CD4-positive, alpha-beta T cell treated with Interleukin-10 for 1 hour (primary cell): ENCODE measurements at regions not wholly inside any gene's neighbourhood (a gene's known extent, or its start where the extent isn't known, plus 50 kb on each side); places are given as distances from the start of the nearest gene placed in this dataset.
"Not testable (repeated sequence)": the region's sequence is repeated elsewhere in the genome, so short reads cannot be mapped to it uniquely, and the experiment has no call there.

Experiments
- DNase-seq: peaks from one replicate; pipeline ENCODE4 v3.0.0-alpha.2; 2020

DNA sequence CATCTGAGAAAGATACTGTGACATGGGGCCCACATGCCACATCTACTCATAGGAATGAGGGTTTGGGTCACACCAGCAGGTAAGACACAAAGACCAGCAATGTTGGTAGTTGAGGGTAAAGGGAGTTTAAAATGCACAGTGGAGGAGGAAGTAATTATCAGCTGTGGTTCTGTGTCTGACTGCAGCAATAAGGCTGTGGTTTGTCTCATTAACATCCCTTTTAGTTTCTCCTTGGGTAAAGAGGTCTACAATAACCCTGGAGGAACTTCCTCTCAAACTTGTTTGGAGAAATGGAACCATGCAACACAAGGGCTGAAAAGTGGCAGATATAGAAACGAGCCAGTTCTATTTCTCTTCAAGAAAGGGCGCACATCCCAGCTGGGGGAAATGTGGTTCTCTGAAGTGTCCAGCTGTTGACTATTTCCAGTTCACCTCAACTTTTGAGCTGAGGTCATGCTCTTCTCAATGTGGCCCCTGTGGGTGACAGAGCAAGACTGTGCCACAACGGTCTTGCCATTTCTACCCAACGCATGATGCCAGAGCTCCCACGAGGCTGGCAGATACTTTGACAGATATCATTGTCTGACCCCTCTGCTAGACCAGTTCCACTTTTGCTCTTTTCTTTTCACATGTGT is 234.3 kb downstream of the SQOR start:
- no peak for DNase-seq

DNA sequence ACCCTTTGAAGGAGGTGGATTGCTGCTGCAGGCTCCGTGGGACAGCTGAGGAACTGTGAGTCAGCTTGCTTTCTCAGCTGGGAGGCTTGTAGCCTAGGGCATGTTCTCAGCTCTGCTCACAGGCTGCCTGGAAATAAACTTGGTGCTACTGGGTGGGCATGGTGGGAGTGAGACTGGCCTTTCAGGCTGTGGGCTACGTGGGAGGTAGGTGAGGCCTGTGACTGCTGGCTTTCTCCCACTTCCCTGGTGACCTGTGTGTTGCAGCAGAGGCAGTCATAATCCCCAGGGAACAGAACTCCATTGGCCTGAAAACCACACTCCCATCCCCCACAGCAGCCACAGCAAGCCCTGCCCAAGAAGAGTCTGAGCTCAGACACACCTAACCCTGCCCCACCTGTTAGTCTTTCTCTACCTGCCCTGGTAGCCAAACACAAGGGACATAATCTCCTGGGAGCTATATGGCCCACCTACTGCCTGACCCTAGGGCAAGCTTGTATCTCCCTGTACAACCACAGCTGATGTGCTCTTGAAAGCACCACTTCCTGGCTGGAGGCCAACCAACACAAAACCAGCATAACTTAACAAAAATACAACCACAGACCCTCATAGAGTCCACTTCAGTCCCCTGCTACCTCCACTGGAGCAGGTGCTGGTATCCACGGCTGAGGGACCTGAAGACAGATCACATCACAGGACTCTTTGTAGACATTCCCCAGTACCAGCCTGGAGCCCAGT is 236.5 kb downstream of the SQOR start:
- no peak for DNase-seq

DNA sequence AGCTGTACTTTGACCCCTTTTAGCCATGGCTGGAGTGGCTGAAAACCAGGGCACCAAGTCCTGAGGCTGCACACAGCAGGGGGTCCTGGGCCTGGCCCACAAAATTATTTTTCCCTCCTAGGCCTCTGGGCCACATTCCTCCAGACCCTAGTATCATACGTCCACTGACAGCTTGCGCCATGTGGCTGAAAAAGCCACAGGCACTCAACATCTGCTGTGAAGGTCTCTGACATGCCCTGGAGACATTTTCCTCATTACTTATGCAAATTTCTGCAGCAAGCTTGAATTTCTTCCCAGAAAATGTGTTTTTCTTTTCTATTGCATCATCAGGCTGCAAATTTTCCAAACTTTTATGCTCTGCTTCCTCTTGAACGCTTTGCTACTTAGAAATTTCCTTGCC is 239.0 kb downstream of the SQOR start:
- DNase-seq, result no peak

DNA sequence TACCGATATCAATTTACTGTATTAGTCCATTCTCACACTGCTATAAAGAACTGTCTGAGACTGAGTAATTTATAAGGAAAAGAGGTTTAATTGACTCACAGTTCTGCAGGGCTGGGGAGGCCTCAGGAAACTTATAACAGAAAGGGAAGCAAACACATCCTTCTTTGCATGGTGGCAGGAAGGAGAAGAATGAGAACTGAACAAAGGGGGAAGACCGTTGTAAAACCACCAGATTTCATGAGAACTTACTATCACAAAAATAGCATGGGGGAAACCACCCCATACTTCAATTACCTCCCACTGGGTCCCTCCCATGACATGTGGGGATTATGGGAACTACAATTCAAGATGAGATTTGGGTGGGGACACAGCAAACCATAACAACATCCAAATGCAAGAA is 239.7 kb downstream of the SQOR start:
- DNase-seq, result not testable (repeated sequence)

- DNase-seq, result no peak
Measured at GRCh38 chr15:45884289-45884688, 249.5 kb downstream of the SQOR start.

DNA sequence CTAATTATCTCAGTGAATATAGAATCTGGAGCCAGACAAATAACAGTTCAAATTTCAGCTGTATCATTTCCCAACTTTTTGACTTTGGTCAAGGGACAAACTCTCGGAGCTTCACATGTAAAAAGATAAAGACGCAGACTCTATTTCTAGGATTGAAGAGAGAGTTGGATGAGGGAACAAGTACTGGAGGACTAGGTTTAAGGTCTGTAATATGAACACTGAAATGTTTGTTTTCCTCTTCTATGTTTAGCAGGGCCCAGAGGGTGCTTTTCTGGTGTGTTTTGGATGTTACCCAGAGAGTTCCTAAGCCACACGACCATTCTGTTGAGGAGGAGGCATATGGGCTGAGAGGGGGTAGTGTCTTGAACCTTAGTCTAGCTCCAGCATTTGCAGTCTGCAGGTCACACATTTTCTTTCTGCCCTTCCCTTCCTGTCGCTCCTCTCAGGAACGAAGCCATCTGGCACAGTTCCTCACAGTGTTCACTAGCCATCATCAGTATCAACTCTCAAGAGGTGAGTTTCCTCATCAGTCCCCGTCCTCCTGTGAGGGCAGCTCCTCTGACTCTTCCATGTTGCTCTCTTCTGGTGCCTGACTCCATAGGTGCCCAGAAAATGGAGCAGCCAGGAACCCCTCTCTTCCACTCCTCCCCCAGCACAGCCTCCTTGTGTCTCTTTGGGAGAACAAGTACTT is 250.1 kb downstream of the SQOR start:
- DNase-seq, result no peak

DNA sequence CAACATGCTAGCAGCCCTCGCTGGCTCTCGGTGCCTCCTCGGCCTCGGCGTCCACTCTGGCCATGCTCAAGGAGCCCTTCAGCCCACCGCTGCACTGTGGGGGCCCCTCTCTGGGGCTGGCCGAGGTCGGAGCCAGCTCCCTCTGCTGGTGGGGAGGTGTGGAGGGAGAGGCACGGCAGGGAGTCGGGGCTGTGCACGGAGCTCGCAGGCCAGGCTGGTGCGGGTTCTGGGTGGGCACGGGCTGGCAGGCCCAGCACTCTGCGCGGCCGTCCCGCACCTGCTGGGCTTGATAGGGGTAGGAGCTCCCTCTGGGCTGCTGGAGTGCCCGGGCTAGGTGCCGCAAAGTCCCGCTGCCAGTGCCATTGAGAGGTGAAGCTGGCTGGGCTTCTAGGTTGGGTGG is 251.0 kb downstream of the SQOR start:
- DNase-seq, result no peak

GRCh38 chr15:45891766-45892165 is 256.9 kb downstream of the SQOR start:
- no peak for DNase-seq

DNA sequence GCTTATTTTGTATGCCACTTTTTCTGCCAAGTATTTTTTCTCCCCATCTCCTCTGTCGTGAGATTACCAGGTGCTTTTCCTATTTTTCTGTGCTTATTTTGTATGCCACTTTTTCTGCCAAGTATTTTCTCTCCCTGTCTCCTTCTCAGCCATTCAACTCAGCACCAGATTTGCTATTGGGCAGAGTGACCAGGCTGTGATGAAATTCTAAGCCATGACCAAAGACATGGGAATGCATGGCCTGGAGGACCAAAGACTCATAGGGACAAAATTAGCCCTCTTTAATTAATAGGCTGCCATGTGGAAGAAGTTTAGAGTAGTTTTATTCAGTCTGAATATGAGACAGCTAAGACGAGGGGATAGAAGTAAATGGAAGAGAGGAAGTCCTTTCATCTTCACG is 257.4 kb downstream of the SQOR start:
- no peak for DNase-seq

DNA sequence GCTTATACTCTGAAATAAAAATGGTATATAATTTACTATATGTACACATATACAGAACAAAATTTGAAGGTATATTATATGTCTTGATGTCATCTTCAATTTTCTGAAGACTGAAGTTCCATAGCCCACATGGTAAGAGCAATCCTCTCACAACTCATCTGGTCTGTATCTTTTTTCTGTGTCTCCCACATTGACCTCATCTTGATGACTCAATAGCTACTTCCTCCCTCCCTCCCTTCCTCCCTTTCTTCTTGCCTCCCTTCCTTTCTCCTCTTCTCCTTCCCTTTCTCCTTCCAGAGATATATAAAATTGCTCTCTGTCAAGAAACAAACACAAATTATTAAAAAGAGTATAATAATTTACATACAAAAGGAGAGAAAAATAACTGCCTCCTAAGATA is 268.5 kb downstream of the SQOR start:
- DNase-seq, result no peak

DNA sequence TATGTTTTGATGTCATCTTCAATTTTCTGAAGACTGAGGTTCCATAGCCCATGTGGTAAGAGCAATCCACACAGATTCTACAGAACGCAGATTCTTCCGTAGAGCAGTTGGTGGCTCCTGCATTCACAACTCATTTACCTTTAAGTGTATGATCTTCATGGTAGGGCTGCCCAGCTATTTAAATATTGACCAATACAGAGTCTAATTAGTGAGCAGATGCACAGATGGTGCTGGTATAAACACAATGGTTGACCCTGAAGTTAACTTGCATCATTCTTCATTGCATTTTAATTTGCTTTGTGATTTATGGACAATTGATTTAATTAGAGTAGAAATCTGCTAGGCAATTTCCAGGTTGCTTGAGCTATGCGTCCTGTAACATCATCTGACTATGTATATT is 269.2 kb downstream of the SQOR start:
- no peak for DNase-seq

DNA sequence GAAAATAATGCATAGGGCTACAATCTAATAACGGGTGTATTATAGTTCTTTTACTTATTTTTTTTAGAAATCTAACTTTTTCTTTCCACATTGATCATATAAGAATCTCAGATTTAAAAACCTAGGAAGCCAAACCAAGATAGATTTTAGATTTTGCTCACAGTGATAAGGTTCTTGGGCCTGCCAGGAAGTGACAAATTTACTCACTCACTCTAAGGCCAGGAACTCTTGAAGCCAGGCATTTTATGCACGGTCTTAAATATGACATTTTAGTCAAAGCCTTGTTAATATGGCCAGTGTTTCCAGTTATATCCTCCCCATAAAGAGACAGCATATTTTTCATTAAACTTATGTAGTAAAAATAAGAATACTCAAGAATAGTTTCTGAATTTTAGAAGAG is 271.4 kb downstream of the SQOR start:
- no peak for DNase-seq

DNA sequence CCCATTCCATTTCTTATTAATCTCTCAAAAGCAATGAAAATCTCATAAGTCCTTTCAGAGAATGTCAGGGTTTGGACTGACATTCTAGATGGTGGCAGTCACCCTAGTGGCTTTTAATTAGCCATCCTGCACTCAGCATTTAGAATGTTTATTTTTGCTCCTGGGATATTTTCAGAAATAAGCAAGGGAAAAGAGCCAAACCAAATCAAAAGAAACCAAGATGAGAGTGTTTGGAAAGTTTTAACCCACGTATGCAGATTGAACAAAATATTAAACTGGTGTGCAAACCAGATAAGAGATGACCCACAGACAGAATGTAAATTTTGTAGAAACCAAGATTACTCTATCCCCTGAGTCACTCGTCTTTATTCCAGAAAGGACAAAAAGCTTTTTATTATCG is 275.8 kb downstream of the SQOR start:
- DNase-seq, result no peak

DNA sequence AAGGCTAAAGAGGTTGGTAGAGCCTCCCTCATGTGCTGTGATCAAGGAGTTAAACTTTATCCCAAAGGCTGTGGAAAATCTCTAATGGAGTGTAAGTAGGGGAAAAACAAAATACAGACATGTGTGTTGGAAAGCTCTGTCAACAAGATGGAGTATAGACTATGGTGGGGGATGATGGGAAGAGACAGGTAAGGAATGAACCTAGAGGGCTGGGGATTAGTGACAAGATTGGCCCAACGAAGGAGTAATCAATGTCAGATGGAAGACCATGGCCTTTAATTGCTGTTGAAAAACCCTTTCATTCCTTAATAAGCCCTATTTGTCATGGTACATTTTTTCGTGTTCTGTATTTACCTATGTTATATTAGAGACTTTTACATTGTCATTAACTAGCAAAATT is 278.6 kb downstream of the SQOR start:
- DNase-seq, result no peak

- DNase-seq, result no peak
Measured at GRCh38 chr15:45914425-45914824, 279.6 kb downstream of the SQOR start.

DNA sequence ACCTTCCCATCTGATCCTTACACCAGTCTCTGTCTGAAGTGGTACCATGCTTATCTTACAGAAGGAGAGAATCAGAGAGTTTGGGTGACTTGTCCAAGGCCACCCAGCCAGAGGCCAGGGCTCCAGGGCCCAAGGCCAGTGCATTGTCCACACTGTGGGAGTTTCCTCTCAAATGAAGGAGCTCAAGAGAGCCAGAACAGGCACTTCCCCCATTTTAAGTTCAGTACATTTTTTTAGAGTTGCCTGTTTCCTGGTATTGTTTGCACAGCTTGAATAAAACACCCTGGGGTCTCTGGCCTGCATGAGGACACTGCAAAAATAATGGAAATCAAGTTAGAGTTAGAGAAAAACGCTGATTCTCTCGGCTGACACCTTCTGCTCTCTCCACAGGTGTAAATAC is 284.0 kb downstream of the SQOR start:
- no peak for DNase-seq

DNA sequence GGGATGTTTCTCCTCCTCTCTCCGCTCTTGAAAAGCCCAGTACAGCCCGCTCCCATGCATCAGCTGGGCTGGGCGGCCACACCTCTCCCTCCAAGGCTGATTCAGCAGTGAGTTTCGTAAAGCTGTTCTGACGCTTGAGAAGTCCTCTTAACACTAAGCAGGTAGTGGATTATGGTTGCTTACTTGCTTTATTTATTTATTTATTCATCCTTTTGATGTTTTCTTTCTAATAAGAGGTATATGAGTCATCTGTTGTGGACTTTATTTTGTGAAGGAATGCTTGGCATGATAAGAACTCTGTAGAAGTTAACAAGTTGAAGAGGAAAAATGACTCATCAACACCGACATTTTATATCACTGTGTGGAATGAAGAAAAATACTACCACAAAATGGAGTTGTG is 285.0 kb downstream of the SQOR start:
- DNase-seq, result no peak

GRCh38 chr15:45921376-45921775 is 286.5 kb downstream of the SQOR start:
- no peak for DNase-seq

- no peak for DNase-seq
Measured at GRCh38 chr15:45921978-45922377, 287.1 kb downstream of the SQOR start.

- DNase-seq, result no peak
Measured at GRCh38 chr15:45941367-45941766, 306.5 kb downstream of the SQOR start.

- DNase-seq, result no peak
Measured at GRCh38 chr15:45943240-45943639, 308.4 kb downstream of the SQOR start.

GRCh38 chr15:45946111-45946510 is 311.3 kb downstream of the SQOR start:
- no peak for DNase-seq

- DNase-seq, result peak; percentile 0
Measured at GRCh38 chr15:45948181-45948621, 313.4 kb downstream of the SQOR start.

DNA sequence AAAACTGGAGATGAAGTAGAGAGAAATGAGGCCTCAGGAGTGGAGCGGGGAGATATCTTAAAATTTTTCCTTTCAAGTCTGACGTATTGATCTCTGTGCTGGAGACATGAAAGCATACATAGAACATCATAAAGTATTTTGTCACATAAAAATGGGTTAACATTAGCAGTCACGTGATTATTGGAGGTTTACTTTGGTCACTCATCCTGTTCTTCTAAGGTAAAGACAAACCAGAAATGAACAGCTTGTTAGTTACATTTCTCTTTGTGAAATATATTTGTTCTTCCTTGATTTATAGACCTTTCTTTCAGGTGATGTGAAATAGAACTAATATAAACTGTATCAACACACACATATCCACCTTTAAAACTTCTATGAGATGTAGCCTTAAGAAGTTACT is 324.1 kb downstream of the SQOR start:
- DNase-seq, result no peak
